GM18507 (cell line): ENCODE measurements at regions not wholly inside any gene's neighbourhood (a gene's known extent, or its start where the extent isn't known, plus 50 kb on each side); places are given as distances from the start of the nearest gene placed in this dataset.
"Not testable (repeated sequence)": the region's sequence is repeated elsewhere in the genome, so short reads cannot be mapped to it uniquely, and the experiment has no call there.

ENCODE experiments used
- DNase-seq: peaks from one replicate; pipeline ENCODE4 v3.0.0; 2011; ENCODE audit warnings: low read depth; ENCODE audit not compliant: insufficient read length; ENCODE audit errors: extremely low spot score
- FAIRE-seq: peaks from 2 replicates; lab custom pipeline; 2011; peaks lifted over from hg19 to GRCh38; lab: Jason Lieb, UNC

DNA sequence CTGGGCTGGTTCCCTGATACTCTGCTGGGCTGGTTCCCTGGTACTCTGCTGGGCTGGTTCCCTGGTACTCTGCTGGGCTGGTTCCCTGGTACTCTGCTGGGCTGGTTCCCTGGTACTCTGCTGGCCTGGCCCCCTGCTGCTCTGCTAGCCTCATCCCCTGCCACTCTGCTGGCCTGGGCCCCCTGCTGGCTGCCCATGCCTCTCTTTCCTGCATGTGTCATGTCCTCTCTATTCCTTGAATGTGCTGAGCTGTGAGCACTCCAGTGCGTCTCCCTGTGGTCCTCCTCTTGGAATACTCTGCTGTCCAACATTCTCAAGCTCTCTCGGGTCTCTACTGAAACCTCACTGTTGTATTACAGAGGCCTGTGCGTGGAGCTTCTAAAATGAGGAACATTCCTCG lies 216.3 kb downstream of the RNF144A start:
- DNase-seq (no peak), FAIRE-seq (no peak)

DNA sequence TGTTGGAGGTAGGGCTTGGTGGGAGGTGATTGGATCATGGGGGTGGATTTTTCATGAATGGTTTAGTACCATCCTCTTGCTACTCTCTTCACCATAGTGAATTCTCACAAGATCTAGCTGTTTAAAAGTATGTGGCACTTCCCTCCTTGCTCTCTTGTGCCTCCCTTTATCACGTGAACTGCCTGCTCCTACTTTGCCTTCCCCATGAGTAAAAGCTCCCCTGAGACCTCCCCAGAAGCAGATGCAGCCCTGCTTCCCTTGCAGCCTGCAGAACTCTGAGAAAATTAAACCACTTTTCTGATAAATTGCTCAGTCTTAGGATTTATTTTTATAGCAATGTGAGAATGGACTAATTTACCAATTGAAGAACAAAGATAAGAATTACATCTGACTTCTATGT lies 223.1 kb downstream of the RNF144A start:
- FAIRE-seq (no peak), DNase-seq (no peak)

DNA sequence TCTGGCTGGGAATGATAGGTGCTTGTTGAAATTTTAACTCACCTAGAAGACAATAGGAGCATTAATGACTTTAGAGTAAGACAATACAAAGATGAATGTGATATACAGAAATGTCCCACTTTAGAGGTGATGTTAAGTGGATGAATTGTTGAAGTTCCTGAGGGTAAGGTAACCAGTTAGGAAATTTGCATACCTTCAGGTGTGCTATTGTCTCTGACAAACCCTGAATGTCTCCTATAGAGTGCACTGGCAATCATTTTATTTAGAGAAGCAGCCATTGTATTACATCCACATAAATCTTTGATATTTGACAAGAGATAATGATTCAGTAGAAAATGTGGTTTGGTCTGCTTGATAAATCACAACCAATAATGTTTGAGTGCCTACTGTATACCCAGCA lies 228.5 kb downstream of the RNF144A start:
- no peak for FAIRE-seq
- DNase-seq = no peak

DNA sequence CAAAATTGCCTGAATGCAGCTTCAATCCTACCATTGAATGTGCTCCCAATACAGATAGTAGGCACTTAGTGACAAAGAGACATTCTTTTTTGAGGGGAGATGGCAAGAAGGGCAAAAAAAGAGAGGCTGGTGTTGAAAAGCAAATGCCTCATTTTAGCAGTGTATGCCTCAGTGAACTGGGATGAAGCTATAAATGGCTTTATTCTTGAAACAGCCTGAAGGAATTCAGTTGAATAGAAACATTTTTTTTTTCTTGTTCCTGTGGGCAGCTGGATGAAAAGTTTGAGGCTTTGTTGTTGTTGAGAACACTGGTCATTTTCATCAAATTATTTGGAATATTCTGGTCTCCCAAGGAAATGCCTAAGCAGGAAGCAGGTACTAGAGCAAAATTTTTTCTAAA lies 228.9 kb downstream of the RNF144A start:
- FAIRE-seq = no peak
- no peak for DNase-seq

DNA sequence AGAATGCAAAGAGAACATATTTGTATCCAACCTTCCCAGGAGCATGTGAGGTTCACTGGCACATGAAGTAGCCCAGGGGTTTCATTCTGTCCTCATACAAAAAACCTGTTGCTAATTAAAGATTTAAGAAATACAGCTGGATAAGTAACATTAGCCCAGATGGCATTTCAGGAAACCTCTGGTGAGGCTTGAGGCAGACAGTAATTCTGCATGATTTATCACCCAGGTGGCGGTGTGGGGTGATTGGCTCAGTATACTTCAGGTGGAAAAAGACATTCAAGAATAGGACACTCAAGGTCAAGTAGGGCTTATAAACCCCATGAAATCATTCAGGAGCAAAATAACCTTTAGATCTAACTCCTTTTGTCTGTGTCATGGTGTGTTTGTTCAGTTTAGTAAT lies 237.4 kb downstream of the RNF144A start:
- FAIRE-seq (no peak), DNase-seq (no peak)

DNA sequence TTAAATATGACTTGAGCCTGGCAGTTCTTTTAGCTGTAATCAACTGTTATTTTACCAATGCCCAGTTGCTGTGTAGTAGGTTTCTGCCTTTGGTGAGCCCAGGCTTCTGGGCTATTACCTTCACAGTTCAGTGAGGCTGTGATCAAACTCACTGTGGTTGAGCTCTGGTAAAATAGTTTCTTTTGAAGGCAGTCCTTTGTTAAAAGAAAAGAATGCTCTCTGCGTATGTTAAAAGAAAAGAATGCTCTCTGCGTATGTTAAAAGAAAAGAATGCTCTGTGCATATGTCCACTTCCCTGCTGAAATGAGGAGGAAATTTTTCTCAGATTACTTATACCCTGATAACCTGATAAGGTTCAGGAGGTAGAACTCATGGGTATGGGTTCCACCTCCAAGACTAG lies 244.3 kb downstream of the RNF144A start:
- no peak for DNase-seq
- no peak for FAIRE-seq

DNA sequence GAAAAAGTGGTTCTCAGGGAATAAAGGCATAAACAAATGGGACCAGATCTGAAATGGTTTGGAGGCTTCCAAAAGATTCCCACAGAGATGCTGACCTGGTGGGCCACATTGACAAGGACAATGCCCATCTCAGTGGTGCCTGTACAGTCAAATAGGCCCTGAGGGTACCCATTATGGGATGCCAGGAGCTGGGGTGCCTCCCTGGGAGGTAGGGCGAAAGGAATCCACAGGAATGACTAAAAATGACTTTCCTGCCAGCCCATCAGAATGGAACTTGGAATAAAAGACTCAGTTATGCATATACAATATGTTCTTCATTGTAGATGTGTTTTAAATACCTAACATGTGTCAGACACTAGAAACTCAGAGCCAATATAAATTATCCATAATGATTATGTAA lies 248.5 kb downstream of the RNF144A start:
- FAIRE-seq (no peak), DNase-seq (no peak)

DNA sequence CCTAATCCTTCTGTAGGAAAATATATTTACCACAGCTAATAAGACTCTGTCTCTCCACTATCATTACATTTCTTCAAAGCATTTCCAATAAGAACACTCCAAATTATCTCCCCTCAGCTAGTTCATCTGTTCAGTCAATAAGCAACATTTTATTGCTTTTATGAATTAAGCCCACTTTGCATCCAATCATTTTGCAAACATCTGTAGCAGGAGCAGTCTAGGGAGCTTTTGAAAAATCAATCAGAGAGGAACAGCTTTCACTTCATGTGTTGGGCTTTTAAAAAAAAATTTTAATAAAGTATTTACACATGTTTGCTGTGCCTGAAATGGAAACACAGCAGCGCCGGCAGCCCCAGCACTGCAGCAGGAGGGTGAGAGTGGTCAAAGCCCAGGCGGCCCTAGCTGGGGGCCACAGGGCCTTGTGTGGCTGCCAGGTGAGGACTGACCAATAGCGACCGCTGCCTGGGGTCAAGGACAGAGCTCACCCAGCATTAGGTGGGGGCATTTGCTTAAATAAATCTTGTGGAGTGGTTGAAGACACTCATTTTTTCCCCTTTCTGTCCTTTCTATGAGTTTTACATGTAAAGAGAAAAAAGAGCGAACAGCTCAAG lies 250.7 kb downstream of the RNF144A start:
- no peak for FAIRE-seq
- no peak for DNase-seq

DNA sequence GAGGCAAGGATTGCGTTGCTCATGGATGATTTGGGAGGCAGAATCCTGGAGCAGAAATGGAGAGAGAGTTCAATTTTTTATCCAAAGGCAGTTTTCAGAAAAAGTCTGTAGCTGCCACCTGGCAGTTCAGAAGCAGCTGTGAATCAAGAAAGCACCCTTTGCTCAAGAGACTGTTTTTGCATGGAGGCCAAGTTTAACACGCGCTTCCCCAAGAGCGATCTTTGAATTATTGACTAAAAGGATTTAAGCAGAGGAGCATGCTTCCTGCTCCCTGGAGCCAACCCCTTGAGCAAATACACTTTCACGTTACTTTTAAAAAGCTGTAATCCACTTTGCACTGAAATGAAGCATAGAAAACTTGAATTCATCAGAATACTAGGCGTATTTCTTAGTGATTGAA lies 252.4 kb downstream of the RNF144A start:
- DNase-seq (no peak), FAIRE-seq (no peak)

DNA sequence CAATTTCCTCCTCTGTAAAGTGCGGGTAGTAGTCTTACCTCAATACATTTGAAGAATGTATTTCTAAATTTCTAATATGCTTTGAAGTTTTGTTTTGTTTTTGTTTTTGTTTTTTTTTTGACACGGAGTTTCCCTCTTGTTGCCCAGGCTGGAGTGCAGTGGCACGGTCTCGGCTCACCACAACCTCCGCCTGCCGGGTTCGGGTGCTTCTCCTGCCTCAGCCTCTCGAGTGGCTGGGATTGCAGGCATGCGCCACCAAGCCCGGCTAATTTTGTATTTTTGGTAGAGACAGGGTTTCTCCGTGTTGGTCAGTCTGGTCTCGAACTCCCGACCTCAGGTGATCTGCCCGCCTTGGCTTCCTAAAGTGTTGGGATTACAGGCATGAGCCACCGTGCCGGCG lies 261.8 kb downstream of the RNF144A start:
- DNase-seq, FAIRE-seq: not testable (repeated sequence)

DNA sequence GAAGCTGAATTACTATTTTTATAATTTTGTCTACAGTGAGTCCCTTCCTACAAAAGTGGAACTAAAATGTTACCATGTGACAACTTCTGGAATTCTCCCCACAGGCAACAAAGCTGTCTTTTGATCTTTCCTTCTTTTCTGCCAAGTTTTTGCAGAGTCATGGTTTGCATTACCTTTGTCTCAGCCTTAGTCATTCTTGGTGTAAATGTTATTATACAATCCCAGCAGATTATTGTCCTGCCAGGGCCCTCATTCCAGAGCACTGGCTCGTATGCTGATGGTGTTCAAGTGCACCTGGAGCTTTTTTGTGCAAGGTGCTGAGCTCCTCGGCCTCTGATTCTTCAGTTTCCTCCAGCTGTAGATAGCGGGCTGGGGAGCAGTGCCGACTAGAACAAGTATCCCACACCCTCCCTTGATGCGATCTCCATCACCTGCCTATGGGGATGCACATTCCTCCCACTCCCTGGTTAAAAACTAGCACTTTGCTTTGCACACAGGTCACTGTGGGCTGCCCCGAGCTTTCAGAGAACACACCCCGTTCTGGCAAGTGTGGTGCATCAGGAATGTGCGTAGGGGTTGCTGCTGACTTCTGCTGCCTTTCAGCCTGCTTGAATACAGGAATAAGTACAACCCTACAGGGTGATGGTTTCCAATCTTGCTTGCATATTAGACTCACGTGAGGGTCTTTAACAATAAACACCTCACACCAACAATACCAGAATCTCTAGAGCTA lies 263.6 kb downstream of the RNF144A start:
- no peak for DNase-seq
- FAIRE-seq = no peak

DNA sequence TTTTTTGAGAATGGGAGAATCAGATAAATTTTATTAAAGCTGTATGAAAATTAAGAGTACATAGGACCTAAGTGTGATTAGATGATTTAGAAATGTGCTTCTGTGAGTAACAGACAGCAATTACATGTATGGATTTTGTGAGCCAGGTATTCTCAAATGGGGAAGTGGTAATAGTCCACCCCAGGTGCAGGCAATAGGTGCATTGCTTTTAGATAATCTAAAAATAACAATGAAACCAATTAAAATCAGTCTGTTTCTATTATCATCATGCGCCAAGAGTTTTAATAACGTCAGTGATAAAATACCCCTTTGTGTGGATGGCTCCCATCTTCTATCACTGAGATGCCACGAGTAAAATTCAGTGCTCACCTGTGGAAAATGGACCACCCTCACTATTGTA lies 265.3 kb downstream of the RNF144A start:
- no peak for FAIRE-seq

DNA sequence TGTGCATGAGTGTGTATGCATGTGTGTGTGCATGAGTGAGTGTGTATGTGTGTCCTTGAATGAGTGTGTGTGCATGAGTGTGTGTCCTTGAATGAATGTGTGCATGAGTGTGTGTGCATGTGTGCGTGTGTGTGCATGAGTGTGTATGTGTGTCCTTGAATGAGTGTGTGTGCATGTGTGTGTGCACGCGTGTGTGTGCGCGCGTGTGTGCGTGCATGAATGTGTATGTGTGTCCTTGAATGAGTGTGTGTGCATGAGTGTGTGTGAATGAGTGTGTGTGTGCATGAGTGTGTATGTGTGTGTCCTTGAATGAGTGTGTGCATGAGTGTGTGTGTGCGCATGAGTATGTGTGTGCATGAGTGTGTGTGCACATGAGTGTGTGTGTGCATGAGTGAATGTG lies 271.9 kb downstream of the RNF144A start:
- FAIRE-seq (no peak), DNase-seq (no peak)

More for the DNA sequence above, 265.3 kb downstream of the RNF144A start:
- DNase-seq = no peak

DNA sequence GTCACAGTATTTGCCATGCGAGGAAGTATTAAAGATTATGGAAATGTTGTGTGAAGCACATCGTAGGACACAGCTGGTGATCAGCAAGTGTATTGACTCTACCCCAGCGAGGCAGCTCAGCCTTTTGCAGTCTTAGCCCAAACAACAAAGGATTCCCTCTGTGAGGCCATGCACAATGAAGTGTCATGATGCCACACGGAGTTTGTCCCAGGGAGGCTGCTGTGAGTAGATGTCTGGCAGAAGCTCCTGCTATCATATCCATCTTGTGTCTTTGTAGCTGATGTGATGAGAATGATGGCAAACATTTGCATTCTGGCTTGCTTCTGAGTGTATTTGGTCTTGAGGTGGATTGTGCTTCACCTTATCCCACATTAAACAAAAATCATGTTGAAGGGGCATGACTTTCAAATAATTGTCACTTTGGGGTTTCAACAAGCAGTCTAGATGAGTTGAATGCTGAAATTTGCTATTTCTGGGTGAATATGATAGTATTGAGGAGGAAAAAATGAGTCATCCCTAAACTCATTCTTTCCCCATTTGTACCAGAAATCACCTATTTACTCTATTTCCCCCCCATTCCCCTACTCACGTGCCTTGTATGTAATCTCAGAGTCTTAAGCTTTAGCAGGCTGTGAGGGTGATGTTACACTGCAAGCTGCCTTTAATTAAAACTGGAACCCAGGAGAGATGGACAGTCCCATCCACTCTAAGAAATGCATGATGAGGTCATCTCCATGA lies 273.5 kb downstream of the RNF144A start:
- FAIRE-seq (no peak), DNase-seq (no peak)

DNA sequence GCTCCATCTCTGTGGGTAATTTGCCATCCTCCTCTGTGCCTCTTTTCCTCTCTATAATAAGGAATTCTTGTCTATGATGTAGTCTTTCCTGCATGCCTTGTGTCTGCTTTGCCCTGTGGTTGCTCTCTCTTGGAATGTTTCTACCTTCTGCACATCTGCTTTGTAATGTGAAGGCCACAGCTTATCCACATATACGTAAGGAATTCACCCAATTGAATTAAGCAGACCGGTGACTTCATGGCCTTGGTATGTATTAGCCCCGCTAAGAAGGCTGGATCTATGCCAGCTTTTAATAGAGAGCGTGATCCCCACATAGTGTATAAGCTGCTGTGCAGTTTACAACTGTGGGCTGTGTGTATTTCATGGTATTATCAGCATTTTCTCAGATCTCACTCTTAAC lies 274.7 kb downstream of the RNF144A start:
- no peak for FAIRE-seq

DNA sequence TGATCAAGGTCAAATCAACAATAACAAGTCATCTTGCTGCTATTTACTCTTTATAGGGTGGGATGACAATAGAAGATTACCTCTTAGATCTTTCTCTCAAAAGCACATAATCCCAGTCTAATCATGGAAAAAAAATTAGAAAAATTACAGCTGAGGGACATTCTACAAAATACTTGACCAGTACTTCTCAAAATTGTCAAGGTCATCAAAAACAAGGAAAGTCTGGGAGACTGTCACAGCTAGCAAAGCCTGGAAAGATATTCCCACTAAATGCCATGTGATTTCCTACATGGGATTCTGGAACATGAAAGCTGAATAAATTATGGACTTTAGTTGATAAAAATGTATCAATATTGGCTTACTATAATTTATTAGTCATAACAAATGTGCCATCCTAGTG lies 276.2 kb downstream of the RNF144A start:
- no peak for FAIRE-seq

More for the DNA sequence above, 274.7 kb downstream of the RNF144A start:
- no peak for DNase-seq

DNA sequence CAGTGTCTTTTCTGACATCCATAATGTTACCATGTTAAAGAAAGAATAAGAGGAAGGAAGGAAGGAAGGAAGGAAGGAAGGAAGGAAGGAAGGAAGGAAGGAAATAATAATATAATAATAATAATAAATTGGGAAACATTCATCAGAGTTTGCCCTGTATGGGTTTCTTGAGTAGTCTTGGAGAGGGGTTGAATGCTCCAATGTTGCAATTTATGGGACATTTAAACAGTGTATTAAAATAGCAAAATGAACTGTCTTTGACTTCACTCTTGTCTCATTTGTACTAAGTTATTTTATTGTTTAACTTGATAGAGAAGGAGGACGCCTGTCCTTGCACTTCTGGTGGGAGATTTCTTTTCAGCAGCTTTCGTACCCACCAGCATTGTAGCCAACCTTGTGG lies 277.7 kb downstream of the RNF144A start:
- no peak for FAIRE-seq
- no peak for DNase-seq

More for the DNA sequence above, 276.2 kb downstream of the RNF144A start:
- DNase-seq = no peak

DNA sequence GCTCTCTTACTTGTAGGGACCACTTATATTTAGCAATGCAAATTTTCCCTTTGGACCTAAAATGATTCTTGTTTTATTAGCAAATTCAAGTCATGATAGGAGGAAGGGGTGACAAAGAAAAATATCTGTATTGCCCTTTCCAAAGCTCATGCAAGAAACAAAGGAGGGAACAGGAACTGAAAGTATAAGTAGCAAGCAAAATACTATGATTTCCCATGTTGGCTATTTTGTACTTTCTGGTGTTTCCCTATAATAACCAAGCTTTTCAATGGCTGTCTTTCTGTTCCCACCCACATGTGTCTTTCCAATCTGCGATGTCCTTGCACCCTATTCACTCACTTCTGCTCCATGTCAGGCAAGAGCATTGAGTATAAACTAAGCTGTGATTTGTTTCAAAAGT lies 279.7 kb downstream of the RNF144A start:
- DNase-seq = no peak
- FAIRE-seq = no peak

DNA sequence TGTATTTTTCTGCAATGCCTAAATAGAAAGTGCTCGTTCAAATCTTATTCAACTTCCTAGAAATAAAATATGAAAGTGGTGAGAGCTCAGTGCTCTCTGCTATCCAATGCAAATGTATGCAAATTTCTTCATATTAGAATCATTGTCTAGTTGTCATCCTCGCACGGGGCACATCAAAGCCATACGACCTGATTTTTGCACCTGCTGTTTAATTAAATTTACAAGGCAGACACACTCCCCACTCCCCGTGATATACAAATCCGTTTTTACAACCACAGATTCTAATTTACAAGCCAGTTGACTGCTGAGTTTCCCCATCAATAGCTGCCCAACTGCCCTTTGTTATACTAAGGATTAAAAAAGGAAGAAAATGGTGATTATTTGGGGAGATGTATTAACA lies 284.6 kb downstream of the RNF144A start:
- FAIRE-seq (no peak), DNase-seq (no peak)

DNA sequence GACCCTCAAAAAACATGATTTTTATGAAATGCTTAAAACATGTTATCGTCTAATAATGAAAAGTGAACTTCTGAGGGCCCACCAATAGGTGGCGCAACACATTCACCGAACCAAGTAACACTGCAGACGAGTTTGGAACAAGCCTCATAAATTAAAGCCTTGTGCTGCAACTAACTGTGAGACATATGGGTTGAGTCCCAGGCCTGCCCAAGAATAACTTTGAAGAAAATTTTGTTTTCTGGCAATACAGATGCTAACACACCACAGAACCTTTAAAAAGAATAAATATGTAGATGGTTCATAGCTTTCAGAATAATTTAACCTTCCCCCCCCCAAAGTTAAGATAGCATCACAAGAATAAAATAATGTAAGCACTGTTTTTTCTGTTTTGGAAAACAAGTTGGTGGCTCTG lies 285.9 kb downstream of the RNF144A start:
- FAIRE-seq = peak; percentile 70
- DNase-seq = no peak
